A549 (cell line): ENCODE measurements at regions not wholly inside any gene's neighbourhood (a gene's known extent, or its start where the extent isn't known, plus 50 kb on each side); places are given as distances from the start of the nearest gene placed in this dataset.
"Not testable (repeated sequence)": the region's sequence is repeated elsewhere in the genome, so short reads cannot be mapped to it uniquely, and the experiment has no call there.

Source experiments
- ATAC-seq, 2 experiments: fragments of 200-7000 bp in 1 of 2; fragments of >200 bp in 1 of 2; cut with Nextera tagmentation in 1 of 2; cut with Tn5 transposase in 1 of 2; 3 replicates each; pipeline versions ENCODE4 v1.8.0 to v1.9.1; 2018 to 2020; ENCODE audit warnings: mild to moderate bottlenecking in 1 of 2, moderate library complexity in 1 of 2
- CTCF ChIA-PET: fragments of 300-600 bp; sonication (Branson Sonifier 250); formaldehyde crosslinking; extraction: SDS; loops from one replicate; lab custom pipeline; 2021; ENCODE audit warnings: antibody characterized with exemption, inconsistent platforms; lab: Yijun Ruan, JAX
- POLR2A ChIA-PET: fragments of 350-600 bp; formaldehyde crosslinking; extraction: SDS; loops from one replicate; lab custom pipeline; 2021; ENCODE audit warnings: antibody characterized with exemption, inconsistent platforms; lab: Yijun Ruan, JAX
- DNase-seq, 2 experiments: peaks; one replicate each; pipeline versions ENCODE4 v3.0.0 to v3.0.0-alpha.2; 2011 to 2016; ENCODE audit warnings: low read depth in 1 of 2, low spot score in 1 of 2
- FAIRE-seq: peaks from 2 replicates; lab custom pipeline; 2011; peaks lifted over from hg19 to GRCh38; lab: Jason Lieb, UNC
- H3K27ac ChIP-seq, 2 experiments: fragments of >200 bp; sonication (Bioruptor Twin); formaldehyde crosslinking; 3 replicates each; pipeline ENCODE4 v1.5.1; 2016 to 2017
- H3K4me1 ChIP-seq: fragments of >200 bp; sonication (Bioruptor Twin); formaldehyde crosslinking; 3 replicates; pipeline ENCODE4 v1.6.1; 2016
- H3K4me2 ChIP-seq: fragments of >200 bp; sonication (Bioruptor Twin); formaldehyde crosslinking; 3 replicates; pipeline ENCODE4 v1.6.1; 2016
- H3K4me3 ChIP-seq: fragments of >200 bp; sonication (Bioruptor Twin); formaldehyde crosslinking; 3 replicates; pipeline ENCODE4 v1.5.1; 2016
- H3K9me3 ChIP-seq: fragments of >200 bp; sonication (Bioruptor Twin); formaldehyde crosslinking; 3 replicates; pipeline ENCODE4 v1.6.1; 2016
- CBX8 ChIP-seq: fragments of 200-600 bp; sonication (generic); IDR thresholded peaks from 2 replicates; pipeline ENCODE4 v1.6.1; 2016
- CEBPB ChIP-seq, 2 experiments: fragments of >200 bp in 1 of 2; sonication (Bioruptor Twin) in 1 of 2; formaldehyde crosslinking in 1 of 2; IDR thresholded peaks; 2 replicates each; pipeline ENCODE4 v1.6.1; 2012 to 2016
- CHD4 ChIP-seq: fragments of 200-600 bp; sonication (generic); IDR thresholded peaks from 2 replicates; pipeline ENCODE4 v1.6.1; 2016; ENCODE audit warnings: antibody characterized with exemption, mild to moderate bottlenecking, borderline replicate concordance
- CTCF ChIP-seq: fragments of >200 bp; sonication (Bioruptor Twin); formaldehyde crosslinking; IDR thresholded peaks from 3 replicates; pipeline ENCODE4 v1.5.1; 2016
- E2F6 ChIP-seq: IDR thresholded peaks from 2 replicates; pipeline ENCODE4 v1.6.1; 2012; ENCODE audit warnings: low read depth, borderline replicate concordance
- EP300 ChIP-seq, 2 experiments: fragments of >200 bp; sonication (Bioruptor Twin); formaldehyde crosslinking; IDR thresholded peaks; 2 replicates in 1 of 2; 3 replicates in 1 of 2; pipeline ENCODE4 v1.6.1; 2016 to 2017
- HEYL ChIP-seq: fragments of 250-450 bp; sonication (Bioruptor Pico); IDR thresholded peaks from 2 replicates; pipeline ENCODE4 v1.8.0; 2021; ENCODE audit warnings: mild to moderate bottlenecking, moderate library complexity
- HOXB5 ChIP-seq: fragments of 250-450 bp; sonication (Bioruptor Pico); IDR thresholded peaks from 2 replicates; pipeline ENCODE4 v1.5.0; 2020; ENCODE audit warnings: mild to moderate bottlenecking, moderate library complexity
- JUNB ChIP-seq: fragments of >200 bp; sonication (Bioruptor Twin); formaldehyde crosslinking; IDR thresholded peaks from 2 replicates; pipeline ENCODE4 v1.6.1; 2016
- KDM5A ChIP-seq: fragments of 200-600 bp; sonication (generic); IDR thresholded peaks from 2 replicates; pipeline ENCODE4 v1.6.1; 2016; ENCODE audit warnings: antibody characterized with exemption, mild to moderate bottlenecking
- MYC ChIP-seq: IDR thresholded peaks from 2 replicates; pipeline ENCODE4 v1.6.1; 2012; ENCODE audit warnings: mild to moderate bottlenecking, inconsistent platforms, low read length, improper control_type of control experiment, borderline replicate concordance
- NFE2L2 ChIP-seq: fragments of 150-350 bp; conservative IDR thresholded peaks from 2 replicates; pipeline ENCODE4 v1.6.1; 2014; ENCODE audit warnings: low read length
- PHF8 ChIP-seq: fragments of 200-600 bp; sonication (generic); IDR thresholded peaks from 2 replicates; pipeline ENCODE4 v1.6.1; 2016; ENCODE audit warnings: low read depth, mild to moderate bottlenecking, antibody characterized with exemption, moderate library complexity, borderline replicate concordance
- RARB ChIP-seq: fragments of 250-450 bp; sonication (Bioruptor Pico); IDR thresholded peaks from 2 replicates; pipeline ENCODE4 v1.8.0; 2021; ENCODE audit warnings: mild to moderate bottlenecking, moderate library complexity
- TFCP2L1 ChIP-seq: fragments of 250-450 bp; sonication (Bioruptor Pico); IDR thresholded peaks from 2 replicates; pipeline ENCODE4 v1.5.0; 2021; ENCODE audit warnings: mild to moderate bottlenecking
- TP53 ChIP-seq: fragments of 250-450 bp; sonication (Bioruptor Pico); IDR thresholded peaks from 2 replicates; pipeline ENCODE4 v1.5.0; 2021; ENCODE audit warnings: mild to moderate bottlenecking, moderate library complexity
- ZC3H11A ChIP-seq: fragments of 450-650 bp; IDR thresholded peaks from 2 replicates; pipeline ENCODE4 v1.6.1; 2014; ENCODE audit warnings: antibody characterized with exemption, mild to moderate bottlenecking
- ZFP36 ChIP-seq: fragments of 450-650 bp; IDR thresholded peaks from 2 replicates; pipeline ENCODE4 v1.6.1; 2014; ENCODE audit warnings: borderline replicate concordance; ENCODE audit not compliant: partially characterized antibody
- ZSCAN20 ChIP-seq: fragments of 250-450 bp; sonication (Bioruptor Pico); IDR thresholded peaks from 2 replicates; pipeline ENCODE4 v1.8.0; 2022; ENCODE audit warnings: mild to moderate bottlenecking, moderate library complexity
- whole genome bisulfite sequencing: methylation state at CpG from one replicate; pipeline ENCODE4 v1.1.6; 2017; ENCODE audit errors: missing lambda C conversion rate; 5-methylcytosine and 5-hydroxymethylcytosine counted together
- TF ChIP-seq, protein P1 (sequence below): fragments of 450-650 bp; IDR thresholded peaks from 2 replicates; pipeline ENCODE4 v1.6.1; 2014; ENCODE audit warnings: antibody characterized with exemption
- TF ChIP-seq, protein P2 (sequence below): fragments of >200 bp; sonication (Bioruptor Twin); formaldehyde crosslinking; IDR thresholded peaks from 3 replicates; pipeline ENCODE4 v1.6.1; 2016
- TF ChIP-seq, protein P3 (sequence below): IDR thresholded peaks from 2 replicates; pipeline ENCODE4 v1.6.1; 2012

DNA sequence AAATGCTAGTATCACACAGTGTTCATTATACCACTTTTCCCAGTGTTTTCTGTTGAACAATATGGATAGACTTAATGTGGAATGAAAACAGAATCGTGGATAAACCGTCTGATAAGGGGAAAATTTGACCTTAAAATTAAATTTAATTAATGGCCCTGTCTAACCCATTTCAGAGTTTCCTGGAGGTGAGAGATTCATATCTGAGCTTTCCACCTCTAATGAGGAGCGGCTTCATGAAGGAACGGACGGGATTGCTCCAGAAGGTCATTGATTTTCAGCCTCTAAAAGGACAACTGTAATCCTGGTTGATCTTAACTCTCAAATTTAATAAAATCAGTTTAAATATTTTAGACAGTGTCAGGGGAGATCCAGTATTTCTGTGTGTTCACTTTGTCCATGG is 874.9 kb downstream of the GRID1 start:
- ChIA-PET POLR2A (no interaction called here), CTCF (interaction anchor here (0.7 kb wide), 1 partner anchor 37 kb away, joined by 3 read pairs; no protein-coding TSS in a partner anchor)
- no peak for ATAC-seq
- no peak for TF ChIP-seq ZC3H11A
- no peak for TF ChIP-seq CEBPB (IDR thresholded peaks at IDR 0.05)
- TF ChIP-seq CTCF, result no peak
- no peak for TF ChIP-seq KDM5A
- no peak for TF ChIP-seq E2F6
- no peak for TF ChIP-seq TFCP2L1 (CRISPR knock-in tag)
- no peak for TF ChIP-seq EP300 (IDR thresholded peaks at IDR 0.05)
- H3K4me1 ChIP-seq, result no peaks in the 10 kb centered on the region
- no peak overlapping the region for H3K4me3 ChIP-seq
- no peak for DNase-seq
- no peak overlapping the region for H3K4me2 ChIP-seq
- no peaks in the 10 kb centered on the region for H3K9me3 ChIP-seq
- H3K27ac ChIP-seq, result no peak overlapping the region
- 13% methylated on average over 5 of the region's 5 CpGs for WGBS
- no peak for FAIRE-seq

DNA sequence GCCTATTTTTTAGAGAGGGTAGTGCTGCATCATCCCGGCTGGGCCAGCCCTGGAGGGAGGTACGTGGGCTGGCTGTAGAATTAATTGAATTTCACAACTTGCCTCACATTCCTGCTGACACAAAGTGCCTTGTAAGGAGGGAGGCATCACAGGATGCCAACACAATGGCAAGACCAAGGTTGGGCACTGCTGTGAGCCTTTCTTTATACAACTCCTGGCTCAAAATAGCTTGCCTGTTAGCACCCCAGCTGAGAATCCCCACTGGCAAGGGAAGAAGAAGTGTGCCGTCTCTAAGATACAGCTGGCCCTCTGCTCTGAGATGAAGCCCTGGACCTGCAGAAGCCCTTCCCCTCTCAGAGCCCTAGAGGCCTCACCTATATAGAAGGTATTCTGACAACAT is 873.9 kb downstream of the GRID1 start:
- Histone ChIP-seq H3K9me3 (no peaks in the 10 kb centered on the region), H3K4me2 (no peak overlapping the region), H3K27ac (no peak overlapping the region), H3K4me1 (no peaks in the 10 kb centered on the region)
- 33% methylated on average over 3 of the region's 3 CpGs for WGBS
- ATAC-seq (no peak), FAIRE-seq (no peak)
- POLR2A ChIA-PET, result no interaction called here
- TF ChIP-seq HEYL (CRISPR knock-in tag), result no peak
- TF ChIP-seq, all 56 proteins: peak for 0
- CTCF ChIA-PET, result no interaction called here
- H3K4me3 ChIP-seq, result no peak overlapping the region
- no peak for DNase-seq

- Histone ChIP-seq H3K4me2 (no peak overlapping the region), H3K27ac (no peak overlapping the region), H3K4me3 (no peak overlapping the region), H3K9me3 (no peaks in the 10 kb centered on the region), H3K4me1 (no peaks in the 10 kb centered on the region)
- DNase-seq (no peak), ATAC-seq (no peak), FAIRE-seq (no peak)
- TF ChIP-seq ZC3H11A, result no peak
- TF ChIP-seq PHF8, result no peak
- TF ChIP-seq RARB, result no peak
- TF ChIP-seq TP53 (CRISPR knock-in tag), result no peak
- TF ChIP-seq, protein P1, sequence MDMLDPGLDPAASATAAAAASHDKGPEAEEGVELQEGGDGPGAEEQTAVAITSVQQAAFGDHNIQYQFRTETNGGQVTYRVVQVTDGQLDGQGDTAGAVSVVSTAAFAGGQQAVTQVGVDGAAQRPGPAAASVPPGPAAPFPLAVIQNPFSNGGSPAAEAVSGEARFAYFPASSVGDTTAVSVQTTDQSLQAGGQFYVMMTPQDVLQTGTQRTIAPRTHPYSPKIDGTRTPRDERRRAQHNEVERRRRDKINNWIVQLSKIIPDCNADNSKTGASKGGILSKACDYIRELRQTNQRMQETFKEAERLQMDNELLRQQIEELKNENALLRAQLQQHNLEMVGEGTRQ, result no peak
- no peak for TF ChIP-seq ZFP36
- TF ChIP-seq JUNB, result no peak
- TF ChIP-seq EP300 (IDR thresholded peaks at IDR 0.05), result no peak
- no peak for TF ChIP-seq CHD4
- no peak for TF ChIP-seq NFE2L2
- no peak for TF ChIP-seq ZSCAN20
- no peak for TF ChIP-seq MYC
- no peak for TF ChIP-seq CBX8
- TF ChIP-seq, protein P2, sequence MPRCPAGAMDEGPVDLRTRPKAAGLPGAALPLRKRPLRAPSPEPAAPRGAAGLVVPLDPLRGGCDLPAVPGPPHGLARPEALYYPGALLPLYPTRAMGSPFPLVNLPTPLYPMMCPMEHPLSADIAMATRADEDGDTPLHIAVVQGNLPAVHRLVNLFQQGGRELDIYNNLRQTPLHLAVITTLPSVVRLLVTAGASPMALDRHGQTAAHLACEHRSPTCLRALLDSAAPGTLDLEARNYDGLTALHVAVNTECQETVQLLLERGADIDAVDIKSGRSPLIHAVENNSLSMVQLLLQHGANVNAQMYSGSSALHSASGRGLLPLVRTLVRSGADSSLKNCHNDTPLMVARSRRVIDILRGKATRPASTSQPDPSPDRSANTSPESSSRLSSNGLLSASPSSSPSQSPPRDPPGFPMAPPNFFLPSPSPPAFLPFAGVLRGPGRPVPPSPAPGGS, result no peak
- no peak for TF ChIP-seq HOXB5 (CRISPR knock-in tag)
- TF ChIP-seq, protein P3, sequence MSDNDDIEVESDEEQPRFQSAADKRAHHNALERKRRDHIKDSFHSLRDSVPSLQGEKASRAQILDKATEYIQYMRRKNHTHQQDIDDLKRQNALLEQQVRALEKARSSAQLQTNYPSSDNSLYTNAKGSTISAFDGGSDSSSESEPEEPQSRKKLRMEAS, result no peak
- ChIA-PET CTCF (no interaction called here), POLR2A (no interaction called here)
- 2% methylated on average over 3 of the region's 3 CpGs for WGBS
Observed at GRCh38 chr10:85493703-85494102, 872.9 kb downstream of the GRID1 start.

DNA sequence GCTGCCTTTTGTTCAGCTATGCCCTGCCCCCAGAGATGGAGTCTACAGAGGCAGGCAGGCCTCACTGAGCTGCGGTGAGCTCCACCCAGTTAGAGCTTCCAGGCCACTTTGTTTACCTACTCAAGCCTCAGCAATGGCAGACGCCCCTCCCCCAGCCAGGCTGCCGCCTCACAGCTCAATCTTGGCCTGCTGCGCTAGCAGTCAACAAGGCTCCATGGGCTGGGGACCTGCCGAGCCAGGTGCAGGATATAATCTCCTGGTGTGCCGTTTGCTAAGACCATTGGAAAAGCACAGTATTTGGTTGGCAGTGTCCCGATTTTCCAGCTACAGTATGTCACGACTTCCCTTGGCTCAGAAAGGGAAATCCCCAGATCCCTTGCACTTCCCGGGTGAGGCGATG is 862.0 kb downstream of the GRID1 start:
- H3K4me3 ChIP-seq, H3K4me1 ChIP-seq, H3K9me3 ChIP-seq, DNase-seq, H3K4me2 ChIP-seq, POLR2A ChIA-PET, ATAC-seq, FAIRE-seq, H3K27ac ChIP-seq: not testable (repeated sequence)
- CTCF ChIA-PET, result interaction anchor here (0.6 to 0.9 kb wide), 2 partner anchors 16 to 872 kb away, joined by 3 read pairs; no protein-coding TSS in a partner anchor
- 17% methylated on average over 7 of the region's 10 CpGs for WGBS
